Prostate gland (tissue), 2 donors: ENCODE measurements at regions not wholly inside any gene's neighbourhood (a gene's known extent, or its start where the extent isn't known, plus 50 kb on each side); places are given as distances from the start of the nearest gene placed in this dataset.

Source experiments
- DNase-seq: peaks from one replicate; pipeline ENCODE4 v3.0.0-alpha.2; 2019; ENCODE audit warnings: low spot score
- H3K27ac ChIP-seq, 2 donors: fragments of 200-600 bp; sonication (generic); 2 replicates each; pipeline ENCODE4 v1.5.1; 2017 to 2019
- H3K27me3 ChIP-seq: fragments of 200-600 bp; sonication (generic); replicated peaks from 2 replicates; pipeline ENCODE4 v1.5.1; 2019; ENCODE audit not compliant: insufficient read depth
- H3K36me3 ChIP-seq, 2 donors: fragments of 200-600 bp; sonication (generic); 1 replicate in 1 of 2; 2 replicates in 1 of 2; pipeline versions ENCODE4 v1.5.1 to v1.8.1; 2017 to 2019
- H3K4me1 ChIP-seq: fragments of 200-600 bp; sonication (generic); replicated peaks from 2 replicates; pipeline ENCODE4 v1.5.1; 2019
- H3K4me3 ChIP-seq, 2 donors: fragments of 200-600 bp; sonication (generic); 2 replicates each; pipeline ENCODE4 v1.5.1; 2017 to 2019
- H3K9me3 ChIP-seq: fragments of 200-600 bp; sonication (generic); 2 replicates; pipeline ENCODE4 v1.5.1; 2017
- POLR2A ChIP-seq: fragments of 450-650 bp; IDR thresholded peaks from one replicate; pipeline ENCODE4 v1.6.1; 2016; ENCODE audit warnings: antibody characterized with exemption, mild to moderate bottlenecking
- POLR2AphosphoS5 ChIP-seq: sonication (generic); formaldehyde crosslinking; IDR thresholded peaks from one replicate; pipeline ENCODE4 v1.6.1; 2017; ENCODE audit warnings: antibody characterized with exemption
- WGBS: methylation state at CpG from one replicate; pipeline ENCODE4 v1.1.5; 2018; 5-methylcytosine and 5-hydroxymethylcytosine counted together
- intact Hi-C: fragments of 100-400 bp; cut with DNase I; formaldehyde crosslinking; loops from one replicate; pipeline ENCODE4 v1.14.2; 2022
- TF ChIP-seq, protein P1 (sequence below), 4 experiments: fragments of 200-600 bp in 2 of 4; fragments of 450-650 bp in 2 of 4; sonication (generic) in 2 of 4; IDR thresholded peaks; 1 replicate in 3 of 4; 2 replicates in 1 of 4; pipeline ENCODE4 v1.5.1; 2016 to 2019; ENCODE audit warnings: antibody characterized with exemption in 4 of 4, mild to moderate bottlenecking in 2 of 4, moderate library complexity in 2 of 4

DNA sequence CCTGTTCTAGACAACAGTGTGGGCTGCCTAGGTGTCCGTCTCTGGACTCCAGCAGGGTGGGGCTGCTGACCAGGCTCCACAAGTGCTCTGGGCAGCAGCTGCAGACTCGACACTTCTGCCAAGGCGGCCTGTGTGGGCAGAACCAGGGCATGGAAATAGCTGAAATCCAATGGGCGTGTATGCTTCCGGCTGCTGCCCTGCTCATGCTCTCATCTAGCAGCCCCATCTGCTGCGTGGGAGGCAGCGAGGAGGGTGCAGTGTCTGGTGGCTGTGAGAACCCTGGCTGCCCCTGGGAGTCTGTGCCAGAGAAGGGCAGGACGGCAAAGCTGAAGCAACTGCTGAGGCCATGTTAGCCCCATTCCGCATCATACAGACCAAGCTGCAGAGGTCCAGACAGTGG is 174.9 kb downstream of the SOX11 start:
- intact Hi-C loops: no loop called here
- no peak for TF ChIP-seq POLR2A
- TF ChIP-seq, protein P1, sequence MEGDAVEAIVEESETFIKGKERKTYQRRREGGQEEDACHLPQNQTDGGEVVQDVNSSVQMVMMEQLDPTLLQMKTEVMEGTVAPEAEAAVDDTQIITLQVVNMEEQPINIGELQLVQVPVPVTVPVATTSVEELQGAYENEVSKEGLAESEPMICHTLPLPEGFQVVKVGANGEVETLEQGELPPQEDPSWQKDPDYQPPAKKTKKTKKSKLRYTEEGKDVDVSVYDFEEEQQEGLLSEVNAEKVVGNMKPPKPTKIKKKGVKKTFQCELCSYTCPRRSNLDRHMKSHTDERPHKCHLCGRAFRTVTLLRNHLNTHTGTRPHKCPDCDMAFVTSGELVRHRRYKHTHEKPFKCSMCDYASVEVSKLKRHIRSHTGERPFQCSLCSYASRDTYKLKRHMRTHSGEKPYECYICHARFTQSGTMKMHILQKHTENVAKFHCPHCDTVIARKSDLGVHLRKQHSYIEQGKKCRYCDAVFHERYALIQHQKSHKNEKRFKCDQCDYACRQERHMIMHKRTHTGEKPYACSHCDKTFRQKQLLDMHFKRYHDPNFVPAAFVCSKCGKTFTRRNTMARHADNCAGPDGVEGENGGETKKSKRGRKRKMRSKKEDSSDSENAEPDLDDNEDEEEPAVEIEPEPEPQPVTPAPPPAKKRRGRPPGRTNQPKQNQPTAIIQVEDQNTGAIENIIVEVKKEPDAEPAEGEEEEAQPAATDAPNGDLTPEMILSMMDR (IDR thresholded peaks at IDR 0.05): no peak
- TF ChIP-seq POLR2AphosphoS5: no peak
- H3K27ac ChIP-seq: no peak overlapping the region
- no peak for DNase-seq
- H3K27me3 ChIP-seq: no peaks in the 10 kb centered on the region
- H3K36me3 ChIP-seq: no peaks in the 10 kb centered on the region
- no peak overlapping the region for H3K4me3 ChIP-seq
- no peaks in the 10 kb centered on the region for H3K4me1 ChIP-seq
- 90% methylated on average over 9 of the region's 9 CpGs for WGBS
- no peaks in the 10 kb centered on the region for H3K9me3 ChIP-seq

DNA sequence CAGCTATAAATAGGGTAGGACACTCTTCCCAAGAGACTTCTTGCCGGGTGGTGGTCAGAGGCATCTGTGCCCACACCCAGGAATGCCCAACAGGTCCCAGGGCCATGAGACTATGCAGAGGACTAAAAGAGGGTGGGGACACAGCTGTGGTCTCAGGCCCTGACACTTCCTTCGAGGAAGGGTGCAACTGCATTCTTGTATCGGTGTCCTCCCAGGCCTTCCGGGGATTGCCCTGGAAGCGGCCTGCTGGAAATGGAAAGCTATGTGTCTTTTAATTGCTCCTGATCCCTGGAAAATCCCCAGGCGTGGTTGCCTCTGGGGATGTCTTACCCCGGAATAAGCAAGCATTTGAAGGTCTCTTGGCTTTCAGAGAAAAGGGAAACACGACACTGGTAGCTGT is 176.7 kb downstream of the SOX11 start:
- Histone ChIP-seq H3K4me3 (no peak overlapping the region), H3K27ac (no peak overlapping the region), H3K36me3 (no peaks in the 10 kb centered on the region), H3K27me3 (no peaks in the 10 kb centered on the region), H3K9me3 (no peaks in the 10 kb centered on the region), H3K4me1 (no peaks in the 10 kb centered on the region)
- DNase-seq: no peak
- TF ChIP-seq, protein P1 (IDR thresholded peaks at IDR 0.05): no peak
- no peak for TF ChIP-seq POLR2AphosphoS5
- no peak for TF ChIP-seq POLR2A
- WGBS: 78% methylated on average over 8 of the region's 8 CpGs
- intact Hi-C loops: no loop called here

DNA sequence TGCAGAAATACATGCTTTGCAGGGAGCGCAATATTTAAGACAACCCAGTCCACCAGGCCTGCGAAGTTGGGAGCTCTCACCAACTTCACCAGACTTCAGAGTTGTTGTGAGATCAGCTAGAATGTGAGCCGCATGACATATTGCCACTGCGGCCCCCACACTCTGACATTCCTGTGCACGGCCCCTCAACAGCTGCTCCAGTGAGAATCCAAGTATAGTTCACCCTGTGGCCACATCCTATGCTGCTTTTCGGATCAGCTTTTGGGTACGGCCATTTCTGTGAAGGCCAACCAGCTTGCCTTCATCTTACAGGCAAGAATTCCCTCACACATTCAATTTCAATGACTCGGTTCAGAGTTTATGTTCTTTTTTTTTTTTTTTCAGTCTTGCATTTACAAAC is 177.8 kb downstream of the SOX11 start:
- intact Hi-C loops: no loop called here
- no peaks in the 10 kb centered on the region for H3K9me3 ChIP-seq
- no peak for DNase-seq
- H3K27ac ChIP-seq: no peak overlapping the region
- 91% methylated on average over 8 of the region's 8 CpGs for WGBS
- no peak overlapping the region for H3K4me3 ChIP-seq
- no peaks in the 10 kb centered on the region for H3K27me3 ChIP-seq
- H3K36me3 ChIP-seq: no peaks in the 10 kb centered on the region
- H3K4me1 ChIP-seq: no peaks in the 10 kb centered on the region
- no peak for TF ChIP-seq POLR2A
- no peak for TF ChIP-seq POLR2AphosphoS5
- TF ChIP-seq, protein P1 (IDR thresholded peaks at IDR 0.05): no peak

DNA sequence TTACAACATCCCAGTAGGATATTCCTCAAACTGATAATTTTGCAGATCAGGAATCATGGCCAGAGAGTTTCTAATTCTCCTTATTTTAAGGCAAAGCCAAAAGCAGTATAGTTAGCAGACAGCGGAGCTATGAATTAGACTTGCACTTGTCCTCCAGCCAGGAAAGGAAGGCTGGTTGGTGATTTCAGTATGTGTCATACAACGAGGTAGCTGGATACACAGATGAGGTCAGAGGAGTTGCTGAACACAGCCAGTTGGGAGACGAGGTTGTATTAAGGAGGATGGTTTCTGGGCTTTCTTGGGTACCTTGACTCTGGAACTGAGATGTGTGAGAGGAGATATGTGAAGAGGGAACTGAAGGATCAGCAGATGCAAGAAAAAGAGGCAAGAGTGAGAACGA is 185.2 kb downstream of the SOX11 start:
- no peak for DNase-seq
- Histone ChIP-seq H3K9me3 (no peaks in the 10 kb centered on the region), H3K27me3 (no peaks in the 10 kb centered on the region), H3K27ac (no peak overlapping the region), H3K4me1 (no peaks in the 10 kb centered on the region), H3K36me3 (no peaks in the 10 kb centered on the region), H3K4me3 (no peak overlapping the region)
- 75% methylated on average over 4 of the region's 4 CpGs for WGBS
- TF ChIP-seq, protein P1 (IDR thresholded peaks at IDR 0.05): no peak
- TF ChIP-seq POLR2AphosphoS5 (no peak), POLR2A (no peak)
- intact Hi-C loops: no loop called here

DNA sequence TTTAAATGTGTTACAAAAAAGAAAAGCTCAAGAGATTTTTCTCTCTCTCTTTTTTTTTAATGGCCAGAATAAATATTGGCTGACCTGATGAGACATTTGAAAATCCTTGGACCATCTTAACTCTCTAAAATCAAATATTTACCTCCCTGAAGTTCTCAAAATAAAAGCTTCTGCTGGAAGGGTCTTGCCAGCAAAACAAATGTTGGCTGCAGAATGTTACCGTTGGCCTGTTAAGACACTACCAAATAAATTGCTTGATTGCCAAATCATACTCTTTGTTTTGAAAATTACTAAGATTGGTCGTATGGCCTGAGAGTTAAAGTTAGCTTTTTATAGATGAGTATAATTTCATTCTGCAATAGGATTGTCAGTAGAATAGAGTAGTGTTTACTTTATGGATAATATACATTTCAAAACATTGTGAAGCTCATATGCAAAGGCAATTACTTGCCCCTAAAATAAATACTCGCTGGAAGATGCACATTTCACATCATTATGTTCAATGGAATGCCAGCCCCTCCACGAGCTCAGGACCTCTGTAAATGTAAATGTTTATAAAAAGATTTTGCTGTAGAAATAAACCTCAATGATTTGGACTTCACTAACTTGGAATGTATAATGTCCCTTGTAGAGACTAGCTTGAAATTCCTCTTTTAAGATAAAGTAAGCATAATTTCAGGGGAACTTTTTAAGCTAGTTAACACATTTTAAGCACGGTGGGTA is 193.4 kb downstream of the SOX11 start:
- intact Hi-C loops: no loop called here
- Histone ChIP-seq H3K36me3 (no peaks in the 10 kb centered on the region), H3K4me3 (no peak overlapping the region), H3K9me3 (no peaks in the 10 kb centered on the region), H3K27ac (no peak overlapping the region), H3K4me1 (no peaks in the 10 kb centered on the region), H3K27me3 (no peaks in the 10 kb centered on the region)
- TF ChIP-seq, protein P1 (IDR thresholded peaks at IDR 0.05): no peak
- no peak for TF ChIP-seq POLR2A
- TF ChIP-seq POLR2AphosphoS5: no peak
- no peak for DNase-seq
- 21% methylated on average over 5 of the region's 5 CpGs for WGBS
